MCF 10A (cell line): ENCODE measurements at regions not wholly inside any gene's neighbourhood (a gene's known extent, or its start where the extent isn't known, plus 50 kb on each side); places are given as distances from the start of the nearest gene placed in this dataset.

Experiments
- BruUV-seq: library from RNA; stranded (reverse); fragments of 400-500 nt; replicated peaks from 2 replicates; lab custom pipeline; 2021; lab: Mats Ljungman, UMichigan
- CTCF ChIA-PET: fragments of 300-600 bp; sonication (Branson Sonifier 250); formaldehyde crosslinking; extraction: SDS; loops from one replicate; lab custom pipeline; 2021; ENCODE audit warnings: antibody characterized with exemption, inconsistent platforms; lab: Yijun Ruan, JAX
- POLR2A ChIA-PET: fragments of 300-600, 350-650 bp; sonication (Branson Sonifier 250); formaldehyde crosslinking; extraction: SDS; loops from one replicate; lab custom pipeline; 2020; ENCODE audit warnings: antibody characterized with exemption, inconsistent platforms; lab: Yijun Ruan, JAX
- DNase-seq: peaks from one replicate; pipeline ENCODE4 v3.0.0-alpha.2; 2018; ENCODE audit not compliant: unreplicated experiment
- H3K27ac Mint-ChIP-seq: one replicate; pipeline ENCODE4 v1.8.0; 2022; ENCODE audit warnings: mild to moderate bottlenecking, low read depth, mixed read lengths; ENCODE audit not compliant: unreplicated experiment
- H3K27me3 Mint-ChIP-seq: one replicate; pipeline ENCODE4 v1.8.0; 2022; ENCODE audit warnings: mixed read lengths; ENCODE audit not compliant: insufficient read depth, unreplicated experiment
- H3K36me3 Mint-ChIP-seq: one replicate; pipeline ENCODE4 v1.8.0; 2022; ENCODE audit warnings: mild to moderate bottlenecking, moderate library complexity, mixed read lengths; ENCODE audit not compliant: insufficient read depth, unreplicated experiment
- H3K4me1 Mint-ChIP-seq: one replicate; pipeline ENCODE4 v1.8.0; 2022; ENCODE audit warnings: mixed read lengths; ENCODE audit not compliant: insufficient read depth, unreplicated experiment
- H3K4me3 Mint-ChIP-seq: one replicate; pipeline ENCODE4 v1.8.0; 2022; ENCODE audit warnings: mild to moderate bottlenecking, moderate library complexity, mixed read lengths; ENCODE audit not compliant: unreplicated experiment
- H3K9me3 Mint-ChIP-seq: one replicate; pipeline ENCODE4 v1.8.0; 2022; ENCODE audit warnings: mixed read lengths; ENCODE audit not compliant: unreplicated experiment
- intact Hi-C: fragments of 100-400 bp; cut with micrococcal nuclease; formaldehyde crosslinking; loops from 2 replicates; pipeline ENCODE4 v1.14.1; 2022
- TF ChIP-seq, protein P1 (sequence below): fragments of 200-600 bp; IDR thresholded peaks from one replicate; pipeline ENCODE4 v1.8.0; 2022; ENCODE audit warnings: antibody characterized with exemption, mild to moderate bottlenecking; ENCODE audit not compliant: unreplicated experiment

DNA sequence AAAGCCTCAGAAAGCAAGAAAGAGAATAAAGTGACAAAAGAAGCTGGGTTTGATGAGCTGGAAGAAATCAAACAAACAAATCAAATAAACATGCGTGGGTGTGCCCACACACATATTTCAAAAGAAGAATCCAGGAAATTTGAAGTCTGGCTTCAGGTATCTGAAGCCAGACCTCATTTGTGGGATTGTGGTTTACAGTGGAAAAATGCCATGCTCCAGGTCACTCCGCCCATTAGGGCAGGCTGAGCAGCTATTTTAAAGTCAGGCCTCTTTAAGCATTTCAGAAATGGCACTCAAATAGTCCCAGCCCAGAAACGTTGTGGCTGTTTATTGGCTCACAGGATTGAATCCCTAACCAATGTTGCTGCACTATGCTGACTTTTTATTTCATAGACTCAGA, 226.1 kb upstream of the F9 start:
- no peaks in the 10 kb centered on the region for H3K4me1 Mint-ChIP-seq
- TF ChIP-seq, protein P1, sequence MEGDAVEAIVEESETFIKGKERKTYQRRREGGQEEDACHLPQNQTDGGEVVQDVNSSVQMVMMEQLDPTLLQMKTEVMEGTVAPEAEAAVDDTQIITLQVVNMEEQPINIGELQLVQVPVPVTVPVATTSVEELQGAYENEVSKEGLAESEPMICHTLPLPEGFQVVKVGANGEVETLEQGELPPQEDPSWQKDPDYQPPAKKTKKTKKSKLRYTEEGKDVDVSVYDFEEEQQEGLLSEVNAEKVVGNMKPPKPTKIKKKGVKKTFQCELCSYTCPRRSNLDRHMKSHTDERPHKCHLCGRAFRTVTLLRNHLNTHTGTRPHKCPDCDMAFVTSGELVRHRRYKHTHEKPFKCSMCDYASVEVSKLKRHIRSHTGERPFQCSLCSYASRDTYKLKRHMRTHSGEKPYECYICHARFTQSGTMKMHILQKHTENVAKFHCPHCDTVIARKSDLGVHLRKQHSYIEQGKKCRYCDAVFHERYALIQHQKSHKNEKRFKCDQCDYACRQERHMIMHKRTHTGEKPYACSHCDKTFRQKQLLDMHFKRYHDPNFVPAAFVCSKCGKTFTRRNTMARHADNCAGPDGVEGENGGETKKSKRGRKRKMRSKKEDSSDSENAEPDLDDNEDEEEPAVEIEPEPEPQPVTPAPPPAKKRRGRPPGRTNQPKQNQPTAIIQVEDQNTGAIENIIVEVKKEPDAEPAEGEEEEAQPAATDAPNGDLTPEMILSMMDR = no peak
- POLR2A ChIA-PET = no interaction called here
- H3K27me3 Mint-ChIP-seq = no peaks in the 10 kb centered on the region
- BruUV-seq = no TSS peak
- H3K9me3 Mint-ChIP-seq = peaks cover 28% of the 10 kb centered on the region
- no peak overlapping the region for H3K4me3 Mint-ChIP-seq
- H3K36me3 Mint-ChIP-seq = no peaks in the 10 kb centered on the region
- H3K27ac Mint-ChIP-seq = no peak overlapping the region
- no peak for DNase-seq
- CTCF ChIA-PET = no interaction called here
- intact Hi-C loops = no loop called here

DNA sequence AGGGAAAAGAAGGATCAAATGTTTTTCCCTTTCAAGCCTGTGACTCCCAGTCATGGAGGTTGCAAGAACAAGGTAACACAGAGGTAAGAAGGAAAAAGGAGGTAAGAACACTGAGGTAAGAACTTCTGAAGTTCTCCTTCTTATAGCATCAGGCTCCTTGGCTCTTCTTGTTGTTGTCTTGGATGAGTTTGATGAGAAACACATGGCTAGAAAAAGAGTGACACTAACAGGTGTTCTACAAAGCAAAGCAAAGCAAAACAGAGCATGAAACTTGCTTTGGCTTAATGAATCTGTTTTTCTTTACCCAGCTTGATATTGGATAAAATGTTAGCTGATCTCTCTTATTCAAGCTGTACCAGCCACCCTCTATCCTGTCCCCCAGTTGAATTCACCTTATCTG, 231.2 kb upstream of the F9 start:
- H3K4me1 Mint-ChIP-seq = no peaks in the 10 kb centered on the region
- DNase-seq = no peak
- ChIA-PET POLR2A (no interaction called here), CTCF (no interaction called here)
- no peak overlapping the region for H3K27ac Mint-ChIP-seq
- H3K4me3 Mint-ChIP-seq = no peak overlapping the region
- no TSS peak for BruUV-seq
- H3K36me3 Mint-ChIP-seq = no peaks in the 10 kb centered on the region
- no peaks in the 10 kb centered on the region for H3K27me3 Mint-ChIP-seq
- TF ChIP-seq, protein P1 = no peak
- no peaks in the 10 kb centered on the region for H3K9me3 Mint-ChIP-seq
- intact Hi-C loops = no loop called here

DNA sequence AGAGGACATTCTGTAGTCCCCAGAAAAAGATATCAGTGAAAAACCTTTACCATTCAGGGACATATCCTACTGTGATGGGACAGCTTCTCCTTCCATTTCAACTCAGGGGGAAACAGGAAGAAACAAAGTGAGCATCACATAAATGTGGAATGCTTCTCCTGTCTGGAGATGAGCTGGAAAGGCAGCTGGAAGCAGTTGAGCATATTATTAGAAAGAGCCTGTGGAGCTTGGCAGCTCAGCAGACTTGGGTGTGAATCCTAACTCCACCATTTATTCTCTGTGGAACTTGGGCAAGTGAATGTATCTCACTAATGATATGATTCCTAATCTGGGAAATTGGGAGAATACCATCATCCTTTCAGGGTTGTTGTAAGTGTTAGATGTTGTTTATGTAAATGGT, 232.1 kb upstream of the F9 start:
- H3K27ac Mint-ChIP-seq = no peak overlapping the region
- intact Hi-C loops = no loop called here

DNA sequence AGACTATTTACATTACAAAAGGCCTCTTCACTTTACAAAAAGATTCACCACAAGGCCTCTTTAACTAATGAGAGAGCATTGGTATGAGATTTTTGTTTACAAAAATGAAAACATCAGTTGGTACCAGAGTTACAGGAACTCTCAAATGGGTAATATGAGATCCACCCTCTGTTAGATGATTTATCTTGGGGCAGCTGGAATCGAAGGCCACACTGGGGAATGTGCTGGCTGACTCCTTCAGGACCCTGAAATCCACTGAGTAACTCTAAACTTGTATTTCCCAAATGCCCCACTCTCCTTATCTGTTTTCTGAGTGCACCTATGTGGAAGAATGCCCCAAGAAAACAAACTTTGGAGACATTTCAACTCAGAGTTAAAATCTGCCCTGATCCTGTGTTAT, 232.9 kb upstream of the F9 start:
- H3K4me1 Mint-ChIP-seq = no peaks in the 10 kb centered on the region
- no peak overlapping the region for H3K4me3 Mint-ChIP-seq
- no peaks in the 10 kb centered on the region for H3K9me3 Mint-ChIP-seq
- no peaks in the 10 kb centered on the region for H3K27me3 Mint-ChIP-seq
- ChIA-PET POLR2A (no interaction called here), CTCF (interaction anchor here (0.6 to 0.8 kb wide), 2 partner anchors 9 to 46 kb away, joined by 4 read pairs; no protein-coding TSS in a partner anchor)
- H3K27ac Mint-ChIP-seq = no peak overlapping the region
- DNase-seq = no peak
- no TSS peak for BruUV-seq
- H3K36me3 Mint-ChIP-seq = no peaks in the 10 kb centered on the region
- TF ChIP-seq, protein P1 = no peak
- intact Hi-C loops = no loop called here

More for the DNA sequence above, 232.1 kb upstream of the F9 start:
- POLR2A ChIA-PET = no interaction called here
- Mint-ChIP-seq H3K4me1 (no peaks in the 10 kb centered on the region), H3K4me3 (no peak overlapping the region), H3K36me3 (no peaks in the 10 kb centered on the region), H3K27me3 (no peaks in the 10 kb centered on the region), H3K9me3 (no peaks in the 10 kb centered on the region)
- DNase-seq = no peak
- CTCF ChIA-PET = interaction anchor here (0.6 to 0.8 kb wide), 2 partner anchors 47 to 261 kb away, joined by 3 to 4 read pairs; no protein-coding TSS in a partner anchor
- BruUV-seq = no TSS peak
- TF ChIP-seq, protein P1 = no peak
